Glutamatergic neuron (in vitro differentiated cells): ENCODE measurements at regions not wholly inside any gene's neighbourhood (a gene's known extent, or its start where the extent isn't known, plus 50 kb on each side); places are given as distances from the start of the nearest gene placed in this dataset.

Source experiments
- DNase-seq: peaks from one replicate; pipeline ENCODE4 v3.0.0; 2022
- H3K27ac Mint-ChIP-seq: one replicate; pipeline ENCODE4 v1.8.0; 2020; ENCODE audit warnings: mild to moderate bottlenecking, mixed read lengths, inconsistent platforms; ENCODE audit not compliant: unreplicated experiment
- H3K27me3 Mint-ChIP-seq: one replicate; pipeline ENCODE4 v1.8.0; 2020; ENCODE audit warnings: mild to moderate bottlenecking, moderate library complexity, mixed read lengths, inconsistent platforms; ENCODE audit not compliant: unreplicated experiment
- H3K36me3 Mint-ChIP-seq: one replicate; pipeline ENCODE4 v1.8.0; 2020; ENCODE audit warnings: mild to moderate bottlenecking, mixed read lengths, inconsistent platforms; ENCODE audit not compliant: unreplicated experiment
- H3K4me1 Mint-ChIP-seq: one replicate; pipeline ENCODE4 v1.8.0; 2020; ENCODE audit warnings: mild to moderate bottlenecking, low read depth, mixed read lengths, inconsistent platforms; ENCODE audit not compliant: unreplicated experiment
- H3K4me3 Mint-ChIP-seq: one replicate; pipeline ENCODE4 v1.8.0; 2020; ENCODE audit warnings: mild to moderate bottlenecking, mixed read lengths, inconsistent platforms; ENCODE audit not compliant: unreplicated experiment
- H3K9me3 Mint-ChIP-seq: one replicate; pipeline ENCODE4 v1.8.0; 2020; ENCODE audit warnings: mild to moderate bottlenecking, moderate library complexity, mixed read lengths, inconsistent platforms; ENCODE audit not compliant: unreplicated experiment
- TF ChIP-seq, protein P1 (sequence below): fragments of 200-600 bp; sonication (generic); IDR thresholded peaks from one replicate; pipeline ENCODE4 v1.5.0; 2021; ENCODE audit not compliant: partially characterized antibody, unreplicated experiment

DNA sequence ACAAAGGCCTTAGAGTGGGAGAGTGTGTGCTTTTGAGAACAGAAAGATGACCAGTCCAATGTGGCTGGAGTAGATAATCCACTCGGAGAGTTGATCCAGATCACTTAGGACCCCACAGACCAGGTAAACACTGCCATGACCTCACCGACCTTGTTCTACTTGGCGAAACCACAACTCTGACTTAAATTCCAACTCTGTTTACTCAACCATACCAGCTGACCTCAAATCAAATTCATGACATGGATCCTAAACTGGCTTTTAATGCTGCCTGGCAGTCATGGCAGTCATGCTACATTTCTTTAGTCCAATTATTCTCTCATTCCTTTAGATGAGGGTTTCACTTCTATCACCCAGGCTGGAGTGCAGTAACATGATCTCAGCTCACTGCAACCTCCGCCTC is 347.1 kb upstream of the FAM98A start:
- Mint-ChIP-seq H3K4me3 (no peak overlapping the region), H3K27ac (no peak overlapping the region), H3K27me3 (peaks cover 2% of the 10 kb centered on the region), H3K4me1 (no peaks in the 10 kb centered on the region), H3K9me3 (peaks cover 2% of the 10 kb centered on the region), H3K36me3 (no peaks in the 10 kb centered on the region)
- no peak for DNase-seq
- TF ChIP-seq, protein P1, sequence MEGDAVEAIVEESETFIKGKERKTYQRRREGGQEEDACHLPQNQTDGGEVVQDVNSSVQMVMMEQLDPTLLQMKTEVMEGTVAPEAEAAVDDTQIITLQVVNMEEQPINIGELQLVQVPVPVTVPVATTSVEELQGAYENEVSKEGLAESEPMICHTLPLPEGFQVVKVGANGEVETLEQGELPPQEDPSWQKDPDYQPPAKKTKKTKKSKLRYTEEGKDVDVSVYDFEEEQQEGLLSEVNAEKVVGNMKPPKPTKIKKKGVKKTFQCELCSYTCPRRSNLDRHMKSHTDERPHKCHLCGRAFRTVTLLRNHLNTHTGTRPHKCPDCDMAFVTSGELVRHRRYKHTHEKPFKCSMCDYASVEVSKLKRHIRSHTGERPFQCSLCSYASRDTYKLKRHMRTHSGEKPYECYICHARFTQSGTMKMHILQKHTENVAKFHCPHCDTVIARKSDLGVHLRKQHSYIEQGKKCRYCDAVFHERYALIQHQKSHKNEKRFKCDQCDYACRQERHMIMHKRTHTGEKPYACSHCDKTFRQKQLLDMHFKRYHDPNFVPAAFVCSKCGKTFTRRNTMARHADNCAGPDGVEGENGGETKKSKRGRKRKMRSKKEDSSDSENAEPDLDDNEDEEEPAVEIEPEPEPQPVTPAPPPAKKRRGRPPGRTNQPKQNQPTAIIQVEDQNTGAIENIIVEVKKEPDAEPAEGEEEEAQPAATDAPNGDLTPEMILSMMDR = no peak

DNA sequence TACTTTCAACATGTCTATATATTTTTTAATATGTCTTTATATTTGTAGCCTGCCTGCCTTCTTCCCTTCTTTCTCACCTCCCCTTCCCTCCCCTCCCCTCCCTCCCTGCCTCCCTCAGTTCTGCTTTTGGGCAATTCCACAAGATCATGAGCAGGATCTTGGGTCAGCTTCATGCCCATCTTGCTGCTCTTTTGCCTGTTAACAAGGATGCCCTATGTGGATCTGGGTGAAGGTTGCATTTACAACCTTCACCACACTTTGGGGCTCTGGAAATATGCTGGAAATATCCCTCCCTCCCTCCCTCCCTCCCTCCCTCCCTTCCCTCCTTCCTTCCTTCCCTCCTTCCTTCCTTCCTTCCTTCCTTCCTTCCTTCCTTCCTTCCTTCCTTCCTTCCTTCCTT is 334.1 kb upstream of the FAM98A start:
- TF ChIP-seq, protein P1 = no peak
- Mint-ChIP-seq H3K36me3 (no peaks in the 10 kb centered on the region), H3K9me3 (peaks cover 2% of the 10 kb centered on the region), H3K27me3 (peaks cover 3% of the 10 kb centered on the region), H3K27ac (no peak overlapping the region), H3K4me3 (no peak overlapping the region), H3K4me1 (no peaks in the 10 kb centered on the region)
- DNase-seq = no peak

DNA sequence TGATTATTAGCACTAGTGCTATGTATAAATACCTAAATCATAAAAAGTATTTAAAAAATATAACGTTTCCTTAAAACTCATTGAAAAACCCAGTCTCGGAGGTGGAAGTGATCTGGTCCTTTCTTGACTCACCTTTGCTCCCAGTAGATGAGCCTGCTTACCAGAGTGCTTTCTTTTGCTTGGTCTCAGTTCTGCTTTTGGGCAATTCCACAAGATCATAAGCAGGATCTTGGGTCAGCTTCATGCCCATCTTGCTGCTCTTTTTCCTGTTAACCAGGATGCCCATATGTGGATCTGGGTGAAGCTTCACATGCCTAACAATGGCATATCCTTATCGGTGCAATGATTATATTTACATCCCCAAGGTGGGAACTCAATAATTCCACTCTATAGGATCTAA is 332.1 kb upstream of the FAM98A start:
- H3K36me3 Mint-ChIP-seq = no peaks in the 10 kb centered on the region
- peaks cover 2% of the 10 kb centered on the region for H3K9me3 Mint-ChIP-seq
- DNase-seq = no peak
- TF ChIP-seq, protein P1 = no peak
- no peak overlapping the region for H3K4me3 Mint-ChIP-seq
- peaks cover 2% of the 10 kb centered on the region for H3K27me3 Mint-ChIP-seq
- no peaks in the 10 kb centered on the region for H3K4me1 Mint-ChIP-seq
- no peak overlapping the region for H3K27ac Mint-ChIP-seq

DNA sequence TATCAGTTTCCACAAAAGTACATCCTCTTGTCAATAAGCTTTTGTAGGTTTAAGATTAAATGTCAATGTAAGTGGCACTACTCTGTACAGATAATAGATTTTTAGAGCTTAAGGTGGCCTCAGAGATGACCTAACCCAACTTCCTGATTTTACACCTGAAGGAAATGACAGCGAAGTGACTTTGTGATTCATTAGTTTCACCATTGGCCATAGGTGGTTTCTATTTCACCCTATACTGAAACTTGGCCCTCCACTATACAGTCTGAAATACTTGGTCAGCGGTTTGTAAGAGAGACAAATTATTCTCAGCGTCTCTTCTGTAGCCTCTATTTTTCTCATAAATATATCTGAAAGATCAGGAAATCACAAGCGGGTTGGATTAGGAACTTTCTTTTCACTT is 330.4 kb upstream of the FAM98A start:
- Mint-ChIP-seq H3K9me3 (peaks cover 2% of the 10 kb centered on the region), H3K27ac (no peak overlapping the region), H3K4me1 (no peaks in the 10 kb centered on the region), H3K36me3 (no peaks in the 10 kb centered on the region), H3K4me3 (no peak overlapping the region), H3K27me3 (peaks cover 2% of the 10 kb centered on the region)
- TF ChIP-seq, protein P1 = no peak
- DNase-seq = no peak

- Mint-ChIP-seq H3K36me3 (no peaks in the 10 kb centered on the region), H3K9me3 (peaks cover 2% of the 10 kb centered on the region), H3K27ac (no peak overlapping the region), H3K4me1 (no peaks in the 10 kb centered on the region), H3K27me3 (peaks cover 2% of the 10 kb centered on the region), H3K4me3 (no peak overlapping the region)
- TF ChIP-seq, protein P1 = no peak
- DNase-seq = no peak
Measured at GRCh38 chr2:33927756-33928155, 328.7 kb upstream of the FAM98A start.
